Vagina (tissue), 2 donors: ENCODE measurements at regions not wholly inside any gene's neighbourhood (a gene's known extent, or its start where the extent isn't known, plus 50 kb on each side); places are given as distances from the start of the nearest gene placed in this dataset.
"Not testable (repeated sequence)": the region's sequence is repeated elsewhere in the genome, so short reads cannot be mapped to it uniquely, and the experiment has no call there.

Source experiments
- POLR2A ChIP-seq, 2 donors: fragments of 450-650 bp; IDR thresholded peaks; one replicate each; pipeline ENCODE4 v1.6.1; 2017; ENCODE audit warnings: antibody characterized with exemption in 2 of 2, mild to moderate bottlenecking in 2 of 2, moderate library complexity in 2 of 2
- POLR2AphosphoS5 ChIP-seq, 2 donors: sonication (generic); formaldehyde crosslinking; IDR thresholded peaks; one replicate each; pipeline ENCODE4 v1.9.0; 2017; ENCODE audit warnings: antibody characterized with exemption in 2 of 2, mild to moderate bottlenecking in 2 of 2, low read depth in 1 of 2; ENCODE audit not compliant: insufficient read depth in 1 of 2
- TF ChIP-seq, protein P1 (sequence below), 3 experiments: fragments of 450-650 bp in 2 of 3; fragments of 200-600 bp in 1 of 3; sonication (generic) in 1 of 3; IDR thresholded peaks; one replicate each; pipeline ENCODE4 v1.5.1; 2017 to 2019; ENCODE audit warnings: antibody characterized with exemption in 3 of 3, mild to moderate bottlenecking in 2 of 3, moderate library complexity in 2 of 3

DNA sequence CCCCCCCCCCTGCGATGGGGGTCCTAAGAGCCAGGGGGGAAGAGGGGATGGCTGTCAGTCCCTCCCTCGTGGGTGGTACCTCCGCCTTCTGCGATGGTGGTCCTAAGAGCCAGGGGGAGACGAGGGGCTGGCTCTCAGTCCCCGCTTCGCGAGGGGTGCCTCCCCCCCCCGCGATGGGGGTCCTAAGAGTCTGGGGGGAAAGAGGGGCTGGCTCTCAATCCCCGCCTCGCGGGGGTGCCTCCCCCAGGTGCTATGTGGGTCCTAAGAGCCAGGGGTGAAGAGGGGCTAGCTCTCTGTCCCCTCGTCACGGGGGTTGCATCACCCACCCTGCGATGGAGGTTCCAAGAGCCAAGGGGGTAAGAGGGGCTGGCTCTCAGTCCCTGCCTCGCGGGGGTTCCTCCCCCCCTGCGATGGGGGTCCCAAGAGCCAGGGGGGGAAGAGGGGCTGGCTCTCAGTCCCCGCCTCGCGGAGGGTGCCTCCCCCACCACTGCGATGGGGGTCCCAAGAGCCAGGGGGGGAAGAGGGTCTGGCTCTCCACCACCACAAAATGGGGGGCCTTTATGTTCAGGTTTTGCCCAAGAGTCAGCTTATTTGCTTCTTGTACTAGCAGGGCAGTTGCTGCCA lies 2323.6 kb upstream of the PCDH20 start:
- TF ChIP-seq, protein P1, sequence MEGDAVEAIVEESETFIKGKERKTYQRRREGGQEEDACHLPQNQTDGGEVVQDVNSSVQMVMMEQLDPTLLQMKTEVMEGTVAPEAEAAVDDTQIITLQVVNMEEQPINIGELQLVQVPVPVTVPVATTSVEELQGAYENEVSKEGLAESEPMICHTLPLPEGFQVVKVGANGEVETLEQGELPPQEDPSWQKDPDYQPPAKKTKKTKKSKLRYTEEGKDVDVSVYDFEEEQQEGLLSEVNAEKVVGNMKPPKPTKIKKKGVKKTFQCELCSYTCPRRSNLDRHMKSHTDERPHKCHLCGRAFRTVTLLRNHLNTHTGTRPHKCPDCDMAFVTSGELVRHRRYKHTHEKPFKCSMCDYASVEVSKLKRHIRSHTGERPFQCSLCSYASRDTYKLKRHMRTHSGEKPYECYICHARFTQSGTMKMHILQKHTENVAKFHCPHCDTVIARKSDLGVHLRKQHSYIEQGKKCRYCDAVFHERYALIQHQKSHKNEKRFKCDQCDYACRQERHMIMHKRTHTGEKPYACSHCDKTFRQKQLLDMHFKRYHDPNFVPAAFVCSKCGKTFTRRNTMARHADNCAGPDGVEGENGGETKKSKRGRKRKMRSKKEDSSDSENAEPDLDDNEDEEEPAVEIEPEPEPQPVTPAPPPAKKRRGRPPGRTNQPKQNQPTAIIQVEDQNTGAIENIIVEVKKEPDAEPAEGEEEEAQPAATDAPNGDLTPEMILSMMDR (IDR thresholded peaks at IDR 0.05): not testable (repeated sequence)
- not testable (repeated sequence) for TF ChIP-seq POLR2AphosphoS5 (IDR thresholded peaks at IDR 0.05; ENCODE audit: insufficient read depth in 1 of 2, low read depth in 1 of 2); POLR2A (IDR thresholded peaks at IDR 0.05)
